MV-4-11 (cell line): ENCODE measurements at regions not wholly inside any gene's neighbourhood (a gene's known extent, or its start where the extent isn't known, plus 50 kb on each side); places are given as distances from the start of the nearest gene placed in this dataset.

ENCODE experiments used
- DNase-seq: peaks from one replicate; lab custom pipeline; 2025; lab: John Stamatoyannopoulos, UW

- DNase-seq = no peak
Observed at GRCh38 chr3:180341516-180341915, 260.4 kb upstream of the TTC14 start.

- DNase-seq = no peak
Observed at GRCh38 chr3:180351601-180352000, 250.4 kb upstream of the TTC14 start.

GRCh38 chr3:180352261-180352660, 249.7 kb upstream of the TTC14 start:
- DNase-seq = no peak

GRCh38 chr3:180354214-180354613, 247.7 kb upstream of the TTC14 start:
- DNase-seq = no peak

- DNase-seq = no peak
Observed at GRCh38 chr3:180358179-180358578, 243.8 kb upstream of the TTC14 start.

GRCh38 chr3:180359061-180359952, 242.7 kb upstream of the TTC14 start:
- no peak for DNase-seq

- no peak for DNase-seq
Observed at GRCh38 chr3:180359953-180360279, 242.0 kb upstream of the TTC14 start.

GRCh38 chr3:180362081-180362480, 239.9 kb upstream of the TTC14 start:
- no peak for DNase-seq

- DNase-seq = no peak
Observed at GRCh38 chr3:180375831-180376230, 226.1 kb upstream of the TTC14 start.

- no peak for DNase-seq
Observed at GRCh38 chr3:180378496-180378895, 223.5 kb upstream of the TTC14 start.

GRCh38 chr3:180382638-180383180, 219.3 kb upstream of the TTC14 start:
- no peak for DNase-seq

- DNase-seq = peak; percentile 3
Observed at GRCh38 chr3:180383332-180384020, 218.5 kb upstream of the TTC14 start.

GRCh38 chr3:180390313-180390712, 211.7 kb upstream of the TTC14 start:
- peak; percentile 72 for DNase-seq

GRCh38 chr3:180391001-180391400, 211.0 kb upstream of the TTC14 start:
- no peak for DNase-seq

- no peak for DNase-seq
Observed at GRCh38 chr3:180401226-180401625, 200.7 kb upstream of the TTC14 start.

- no peak for DNase-seq
Observed at GRCh38 chr3:180402471-180403073, 199.4 kb upstream of the TTC14 start.

GRCh38 chr3:180403156-180403555, 198.8 kb upstream of the TTC14 start:
- DNase-seq = no peak

GRCh38 chr3:180408654-180409053, 193.3 kb upstream of the TTC14 start:
- DNase-seq = no peak

- DNase-seq = no peak
Observed at GRCh38 chr3:180409170-180409569, 192.8 kb upstream of the TTC14 start.

- DNase-seq = no peak
Observed at GRCh38 chr3:180409883-180410282, 192.1 kb upstream of the TTC14 start.

- DNase-seq = no peak
Observed at GRCh38 chr3:180414157-180414556, 187.8 kb upstream of the TTC14 start.

GRCh38 chr3:180416111-180416594, 185.8 kb upstream of the TTC14 start:
- no peak for DNase-seq

GRCh38 chr3:180417241-180417640, 184.7 kb upstream of the TTC14 start:
- DNase-seq = peak; percentile 58
